RCC 7860 (cell line): ENCODE measurements at regions not wholly inside any gene's neighbourhood (a gene's known extent, or its start where the extent isn't known, plus 50 kb on each side); places are given as distances from the start of the nearest gene placed in this dataset.

ENCODE experiments used
- DNase-seq: peaks from one replicate; pipeline ENCODE4 v3.0.0-alpha.2; 2015; ENCODE audit warnings: low spot score
- FAIRE-seq: peaks from 2 replicates; lab custom pipeline; 2012; peaks lifted over from hg19 to GRCh38; lab: Jason Lieb, UNC

- DNase-seq (peak; percentile 22), FAIRE-seq (no peak)
These were observed 394.8 kb downstream of the PRDM2 start for GRCh38 chr1:14094611-14095400.

GRCh38 chr1:14098294-14098913 lies 398.4 kb downstream of the PRDM2 start:
- DNase-seq, result no peak
- FAIRE-seq, result no peak

GRCh38 chr1:14100444-14100843 lies 400.5 kb downstream of the PRDM2 start:
- DNase-seq, result no peak

GRCh38 chr1:14100919-14101318 lies 400.9 kb downstream of the PRDM2 start:
- no peak for DNase-seq
- no peak for FAIRE-seq

More at GRCh38 chr1:14100444-14100843, 400.5 kb downstream of the PRDM2 start:
- no peak for FAIRE-seq

GRCh38 chr1:14102180-14102579 lies 402.2 kb downstream of the PRDM2 start:
- DNase-seq, result no peak
- FAIRE-seq, result no peak

DNA sequence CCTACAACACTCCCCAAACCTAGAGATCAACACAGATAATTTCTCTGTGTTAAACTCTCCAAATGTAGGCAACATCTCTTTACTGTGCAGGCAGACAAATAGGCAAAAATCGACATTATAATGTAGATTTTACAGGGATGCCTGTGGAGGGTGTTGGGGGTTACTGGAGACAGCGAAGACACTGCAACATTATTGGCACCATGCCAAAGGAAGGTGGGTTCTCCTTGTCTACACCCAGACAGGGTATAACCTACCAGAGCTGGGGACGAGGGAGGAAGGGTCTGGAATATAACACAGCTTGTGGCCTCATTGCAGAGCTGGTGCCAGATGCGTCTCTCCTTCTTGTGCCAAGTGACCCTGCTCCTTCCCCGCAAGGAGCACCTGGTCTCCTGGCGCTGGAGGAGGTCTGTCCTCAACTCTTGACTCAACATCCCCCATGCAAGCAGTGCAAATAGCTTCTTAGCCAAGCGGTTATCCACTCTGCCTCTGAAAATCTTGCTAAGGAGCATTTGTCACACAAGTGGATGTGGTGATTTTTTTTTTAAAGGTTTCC lies 404.0 kb downstream of the PRDM2 start:
- DNase-seq (no peak), FAIRE-seq (no peak)

DNA sequence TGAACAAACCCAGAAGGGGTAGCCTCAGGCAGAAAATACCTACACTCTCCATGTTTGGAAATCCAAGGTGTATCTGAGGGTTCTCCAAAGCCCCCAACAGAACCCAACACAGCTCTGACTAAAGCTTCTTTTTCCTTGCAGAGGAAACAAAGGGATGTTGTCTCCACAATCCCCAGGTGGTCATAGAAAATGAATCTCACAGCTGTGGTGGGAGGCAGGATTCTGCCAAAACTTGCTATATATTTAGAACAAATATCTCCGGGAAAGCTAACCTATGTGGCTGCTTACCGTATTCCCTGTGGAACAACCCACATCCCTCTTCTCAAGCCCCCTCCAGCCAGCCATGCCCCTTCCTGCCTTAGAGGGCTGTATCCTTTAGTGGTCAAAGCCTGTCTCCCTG lies 406.1 kb downstream of the PRDM2 start:
- DNase-seq, result no peak
- FAIRE-seq, result no peak

- FAIRE-seq, result no peak
- DNase-seq, result no peak
These were observed 406.8 kb downstream of the PRDM2 start for GRCh38 chr1:14106679-14107313.

DNA sequence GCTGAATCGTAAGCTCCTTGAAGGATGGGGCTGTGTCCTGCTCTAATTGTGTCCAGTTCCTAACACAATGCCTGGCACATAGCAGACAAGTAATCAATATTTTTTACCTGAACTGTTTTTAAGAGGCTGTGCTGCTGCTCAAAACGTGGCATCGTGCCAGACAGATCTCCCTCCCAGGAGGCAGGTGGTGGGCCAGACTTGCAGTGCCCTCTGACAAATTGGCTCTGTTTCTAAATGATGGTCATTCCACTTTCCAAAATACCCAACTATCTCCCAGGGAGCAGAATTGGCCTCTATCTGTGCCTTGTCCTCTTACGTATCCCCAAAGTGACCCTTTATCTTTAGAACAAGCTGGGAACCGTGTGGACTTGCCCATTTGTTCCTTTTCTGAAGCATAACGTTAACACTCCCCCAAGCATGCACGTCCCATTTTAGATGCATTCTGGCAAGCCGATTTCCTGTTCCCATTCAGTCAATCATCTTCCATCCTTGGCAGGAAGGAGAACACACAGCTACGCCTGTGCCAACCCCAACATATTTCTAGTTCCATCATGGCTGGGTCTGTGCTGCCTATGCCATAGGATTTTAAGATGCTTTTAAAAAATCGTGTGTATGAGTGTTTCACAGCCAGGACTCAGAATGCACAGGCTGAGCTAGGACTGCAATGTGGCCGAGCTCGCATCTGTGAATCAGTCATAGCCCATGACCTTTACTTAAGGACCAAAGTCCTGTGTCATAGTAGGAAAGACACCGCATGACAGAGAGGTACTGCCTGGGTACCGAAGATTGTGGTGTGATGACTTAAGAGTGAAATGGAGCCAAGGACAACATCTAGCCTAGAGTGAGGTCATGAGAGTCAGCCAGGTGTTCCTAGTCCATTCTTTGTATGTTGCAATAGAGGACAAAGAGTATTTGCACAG lies 408.6 kb downstream of the PRDM2 start:
- no peak for FAIRE-seq
- peak; percentile 45 for DNase-seq

GRCh38 chr1:14109276-14109635 lies 409.3 kb downstream of the PRDM2 start:
- no peak for DNase-seq
- no peak for FAIRE-seq

DNA sequence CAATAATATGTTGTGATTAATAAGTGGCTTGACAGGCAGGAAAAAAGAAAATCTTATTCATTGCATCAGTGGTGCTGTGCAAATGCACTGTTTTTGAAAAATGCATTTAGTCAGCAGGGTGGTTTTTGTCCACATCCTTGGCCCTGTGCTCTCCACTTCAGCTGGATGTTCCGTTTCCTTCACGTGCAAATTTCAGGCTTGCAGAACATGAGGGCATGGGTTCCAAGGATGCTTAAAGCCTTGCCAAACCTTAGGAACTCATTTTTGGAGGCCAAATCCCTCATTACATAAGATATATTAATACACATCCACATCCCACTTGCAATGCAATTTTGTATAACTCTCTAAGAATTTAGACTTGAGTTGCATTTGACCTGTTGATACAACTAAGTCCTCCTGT lies 410.1 kb downstream of the PRDM2 start:
- FAIRE-seq (no peak), DNase-seq (no peak)

- FAIRE-seq, result no peak
- DNase-seq, result no peak
These were observed 411.1 kb downstream of the PRDM2 start for GRCh38 chr1:14111121-14111520.

DNA sequence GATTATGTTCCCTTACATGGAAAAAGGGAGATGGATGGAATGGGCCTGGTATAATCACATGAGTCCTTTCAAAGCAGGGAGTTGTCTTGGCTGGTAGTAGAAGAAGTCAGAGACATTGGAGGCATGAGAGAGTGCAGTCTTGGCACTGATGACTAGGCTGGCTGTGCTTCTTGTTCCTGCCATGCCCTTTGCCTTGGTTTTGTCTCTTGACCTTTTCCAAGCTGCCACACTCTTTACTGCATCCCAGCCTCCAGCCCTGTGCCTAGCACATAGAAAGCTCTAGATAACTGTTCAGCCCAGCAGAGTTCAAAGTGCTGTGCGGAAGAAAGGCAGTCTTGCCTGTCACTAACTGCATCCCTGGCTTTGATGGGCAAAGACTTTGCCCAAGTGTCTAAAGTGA lies 412.6 kb downstream of the PRDM2 start:
- FAIRE-seq (no peak), DNase-seq (no peak)

DNA sequence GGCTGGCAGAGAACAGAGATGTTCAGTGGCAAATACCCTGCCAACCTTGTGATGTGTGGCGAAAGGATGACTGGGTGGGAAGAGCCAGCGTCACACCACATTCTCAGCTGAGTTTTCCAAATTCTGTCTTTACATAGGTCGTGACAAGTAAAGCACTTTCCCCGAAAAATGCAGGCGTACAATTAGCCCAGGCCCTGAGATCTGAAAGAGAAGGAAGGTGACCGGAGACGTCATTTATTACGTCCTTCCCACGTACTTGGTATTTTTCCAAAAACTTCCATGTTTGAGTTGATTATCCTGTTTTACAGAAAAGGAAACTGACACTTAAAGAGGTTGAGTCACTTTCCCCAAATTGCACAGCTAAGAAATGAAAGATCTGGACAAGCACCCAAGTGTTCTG lies 413.3 kb downstream of the PRDM2 start:
- DNase-seq, result no peak
- FAIRE-seq, result no peak

DNA sequence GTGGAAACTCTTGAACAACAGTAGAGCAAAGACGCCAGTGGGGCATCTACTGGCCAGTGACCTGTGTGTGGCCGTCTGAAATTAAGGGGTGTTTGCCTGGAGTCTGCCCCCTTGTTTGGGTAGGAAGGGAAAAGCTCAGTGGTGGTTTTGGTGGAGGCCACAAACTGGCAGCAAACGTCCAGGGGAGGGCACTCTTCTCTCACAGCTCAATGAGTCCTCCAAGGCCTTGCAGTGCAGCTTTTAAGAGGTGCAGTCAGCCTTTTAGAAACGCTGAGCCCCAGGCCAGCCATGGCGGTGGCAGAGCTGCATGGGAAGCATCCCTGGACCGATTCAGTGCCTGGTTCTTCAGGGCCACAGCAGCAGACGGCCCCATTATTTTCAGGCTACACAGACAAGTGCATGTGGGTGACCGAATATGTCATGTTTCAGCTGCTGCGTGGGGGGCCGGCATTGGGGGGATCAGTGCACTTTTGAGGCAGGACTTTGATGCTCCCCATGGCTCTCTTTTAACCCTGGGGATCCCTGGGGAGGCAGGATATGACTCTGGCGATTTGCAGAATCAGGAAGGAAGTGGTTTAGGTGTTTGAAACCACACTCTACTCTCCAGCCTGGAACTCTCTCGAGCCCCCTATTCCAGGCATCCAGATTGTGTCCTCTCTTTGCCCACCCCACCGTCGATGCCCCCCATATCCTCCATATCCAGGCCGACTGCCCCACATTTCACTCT lies 414.0 kb downstream of the PRDM2 start:
- DNase-seq, result peak; percentile 23

DNA sequence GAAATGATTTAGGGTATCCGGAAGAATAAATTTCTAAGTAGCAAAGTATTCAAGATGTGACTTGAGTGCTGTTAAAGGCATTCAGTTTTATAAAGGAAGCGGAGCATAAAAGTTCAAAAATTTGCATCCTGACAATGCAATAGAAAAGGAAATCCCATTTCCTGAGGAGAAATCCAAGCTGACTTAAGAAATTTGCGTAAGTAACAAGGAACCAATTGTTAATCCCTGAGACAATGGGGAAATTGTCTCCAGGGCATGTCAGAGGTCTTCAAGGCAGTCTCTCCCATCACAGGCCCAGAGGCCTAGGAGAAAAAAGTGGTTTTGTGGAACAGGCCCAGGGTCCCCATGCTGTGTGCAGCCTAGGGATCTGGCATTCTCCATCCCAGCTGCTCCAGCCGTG lies 416.0 kb downstream of the PRDM2 start:
- DNase-seq (no peak), FAIRE-seq (no peak)

More for the DNA sequence above, 414.0 kb downstream of the PRDM2 start:
- FAIRE-seq, result no peak

GRCh38 chr1:14117700-14118099 lies 417.7 kb downstream of the PRDM2 start:
- no peak for FAIRE-seq
- no peak for DNase-seq

GRCh38 chr1:14118691-14119485 lies 418.9 kb downstream of the PRDM2 start:
- no peak for DNase-seq
- FAIRE-seq, result no peak

DNA sequence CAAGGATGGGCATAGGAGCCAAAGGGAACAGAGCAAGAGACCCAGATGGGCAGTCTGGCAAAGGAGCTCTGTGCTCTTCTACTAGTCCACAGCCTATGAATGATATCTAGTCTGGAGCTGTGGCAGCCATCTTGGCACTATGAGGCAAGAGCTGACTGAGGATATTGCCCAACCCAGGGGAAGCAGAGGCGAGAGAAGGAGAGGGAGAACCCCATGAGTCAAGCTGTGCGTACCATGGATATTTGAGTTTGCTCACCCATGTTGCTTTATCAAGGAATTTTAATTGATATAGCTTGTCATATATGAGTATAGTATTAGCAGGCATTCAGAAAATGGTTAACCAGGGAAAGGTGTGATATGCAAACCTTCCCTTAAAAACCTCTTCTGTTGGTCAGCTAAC lies 420.9 kb downstream of the PRDM2 start:
- FAIRE-seq (no peak), DNase-seq (no peak)
